ENCODE measurements at regions not wholly inside any gene's neighbourhood (a gene's known extent, or its start where the extent isn't known, plus 50 kb on each side); places are given as distances from the start of the nearest gene placed in this dataset.

GRCh38 chr10:20966426-20966825 lies 69.3 kb upstream of the NEBL start:
- TF ChIP-seq POLR2A (IDR thresholded peaks at IDR 0.05), result no peak
- TF ChIP-seq, protein P1, sequence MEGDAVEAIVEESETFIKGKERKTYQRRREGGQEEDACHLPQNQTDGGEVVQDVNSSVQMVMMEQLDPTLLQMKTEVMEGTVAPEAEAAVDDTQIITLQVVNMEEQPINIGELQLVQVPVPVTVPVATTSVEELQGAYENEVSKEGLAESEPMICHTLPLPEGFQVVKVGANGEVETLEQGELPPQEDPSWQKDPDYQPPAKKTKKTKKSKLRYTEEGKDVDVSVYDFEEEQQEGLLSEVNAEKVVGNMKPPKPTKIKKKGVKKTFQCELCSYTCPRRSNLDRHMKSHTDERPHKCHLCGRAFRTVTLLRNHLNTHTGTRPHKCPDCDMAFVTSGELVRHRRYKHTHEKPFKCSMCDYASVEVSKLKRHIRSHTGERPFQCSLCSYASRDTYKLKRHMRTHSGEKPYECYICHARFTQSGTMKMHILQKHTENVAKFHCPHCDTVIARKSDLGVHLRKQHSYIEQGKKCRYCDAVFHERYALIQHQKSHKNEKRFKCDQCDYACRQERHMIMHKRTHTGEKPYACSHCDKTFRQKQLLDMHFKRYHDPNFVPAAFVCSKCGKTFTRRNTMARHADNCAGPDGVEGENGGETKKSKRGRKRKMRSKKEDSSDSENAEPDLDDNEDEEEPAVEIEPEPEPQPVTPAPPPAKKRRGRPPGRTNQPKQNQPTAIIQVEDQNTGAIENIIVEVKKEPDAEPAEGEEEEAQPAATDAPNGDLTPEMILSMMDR (IDR thresholded peaks at IDR 0.05), result no peak

Measured in Peyer's patch (tissue), 4 donors.